ENCODE measurements at regions not wholly inside any gene's neighbourhood (a gene's known extent, or its start where the extent isn't known, plus 50 kb on each side); places are given as distances from the start of the nearest gene placed in this dataset.

DNA sequence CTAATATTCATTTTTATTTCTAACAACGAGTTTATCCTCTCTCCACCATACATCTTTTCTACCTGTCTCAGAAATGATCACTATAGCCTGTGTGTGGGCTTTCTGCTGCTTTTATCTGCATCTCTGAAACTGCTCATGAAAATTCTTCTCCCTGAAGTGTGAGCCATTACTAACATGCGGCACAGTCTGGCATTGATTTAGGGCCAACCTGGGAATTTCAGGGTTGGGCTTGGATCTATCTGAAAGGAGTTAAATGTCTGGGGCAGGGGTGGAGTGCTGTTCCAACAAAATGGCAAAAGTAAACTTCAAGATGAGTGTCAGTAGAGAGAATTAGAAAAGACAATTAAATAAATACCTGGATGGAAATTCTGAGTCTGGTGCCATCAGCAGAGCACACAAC lies 198.2 kb upstream of the OSR1 start:
- no peak overlapping the region for H3K18ac ChIP-seq (ENCODE audit: insufficient read length, low read depth, low read length)
- TF ChIP-seq, protein P1, sequence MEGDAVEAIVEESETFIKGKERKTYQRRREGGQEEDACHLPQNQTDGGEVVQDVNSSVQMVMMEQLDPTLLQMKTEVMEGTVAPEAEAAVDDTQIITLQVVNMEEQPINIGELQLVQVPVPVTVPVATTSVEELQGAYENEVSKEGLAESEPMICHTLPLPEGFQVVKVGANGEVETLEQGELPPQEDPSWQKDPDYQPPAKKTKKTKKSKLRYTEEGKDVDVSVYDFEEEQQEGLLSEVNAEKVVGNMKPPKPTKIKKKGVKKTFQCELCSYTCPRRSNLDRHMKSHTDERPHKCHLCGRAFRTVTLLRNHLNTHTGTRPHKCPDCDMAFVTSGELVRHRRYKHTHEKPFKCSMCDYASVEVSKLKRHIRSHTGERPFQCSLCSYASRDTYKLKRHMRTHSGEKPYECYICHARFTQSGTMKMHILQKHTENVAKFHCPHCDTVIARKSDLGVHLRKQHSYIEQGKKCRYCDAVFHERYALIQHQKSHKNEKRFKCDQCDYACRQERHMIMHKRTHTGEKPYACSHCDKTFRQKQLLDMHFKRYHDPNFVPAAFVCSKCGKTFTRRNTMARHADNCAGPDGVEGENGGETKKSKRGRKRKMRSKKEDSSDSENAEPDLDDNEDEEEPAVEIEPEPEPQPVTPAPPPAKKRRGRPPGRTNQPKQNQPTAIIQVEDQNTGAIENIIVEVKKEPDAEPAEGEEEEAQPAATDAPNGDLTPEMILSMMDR (conservative IDR thresholded peaks at IDR 0.05) = no peak
- no peaks in the 10 kb centered on the region for H3K23me2 ChIP-seq (ENCODE audit: insufficient read length, low read depth, low read length, poor library complexity, severe bottlenecking)

More for the DNA sequence above, 198.2 kb upstream of the OSR1 start:
- Histone ChIP-seq H4K91ac (ENCODE audit: insufficient read length, low read depth, low read length) (no peak overlapping the region), H3K4ac (ENCODE audit: low read depth, low read length) (no peak overlapping the region), H3K14ac (ENCODE audit: insufficient read depth, low read length) (no peak overlapping the region), H4K8ac (replicated peaks; ENCODE audit: insufficient read length, low read depth, low read length) (no peak overlapping the region), H3K56ac (ENCODE audit: insufficient read length, low read depth, low read length) (no peak overlapping the region), H3T11ph (ENCODE audit: low read length) (no peak overlapping the region), H3K9me3 (ENCODE audit: control insufficient read depth, low read depth, low read length) (no peaks in the 10 kb centered on the region), H4K5ac (ENCODE audit: insufficient read length, low read depth, low read length) (no peak overlapping the region), H2BK12ac (ENCODE audit: insufficient read length, low read depth, low read length) (no peak overlapping the region), H2BK15ac (ENCODE audit: low read depth, low read length) (no peak overlapping the region), H3K27me3 (ENCODE audit: insufficient read depth, low read length) (no peaks in the 10 kb centered on the region), H3K23ac (ENCODE audit: insufficient read length, low read depth, low read length) (no peak overlapping the region), H3K9ac (ENCODE audit: extremely low read depth, insufficient read length, low read length) (no peak overlapping the region), H3K79me2 (ENCODE audit: insufficient read depth, low read length) (no peaks in the 10 kb centered on the region), H2AK5ac (ENCODE audit: insufficient read length, low read length) (no peak overlapping the region), H2BK5ac (ENCODE audit: insufficient read length, low read length) (no peak overlapping the region), H3K4me2 (ENCODE audit: insufficient read depth, insufficient read length, low read length) (no peak overlapping the region), H3K27ac (ENCODE audit: insufficient read length, low read depth, low read length) (no peak overlapping the region), H2AFZ (ENCODE audit: low read length) (no peak overlapping the region), H3K4me1 (ENCODE audit: insufficient read depth, low read length) (no peaks in the 10 kb centered on the region), H2BK120ac (ENCODE audit: low read depth, low read length, poor library complexity, severe bottlenecking) (no peak overlapping the region), H4K20me1 (ENCODE audit: control insufficient read depth, insufficient read depth, insufficient read length) (no peaks in the 10 kb centered on the region), H3K79me1 (ENCODE audit: insufficient read depth, low read depth, low read length, poor library complexity, severe bottlenecking) (no peaks in the 10 kb centered on the region), H2BK20ac (ENCODE audit: low read depth, low read length, poor library complexity, severe bottlenecking) (no peak overlapping the region)
- Mint-ChIP-seq H3K27ac (no peak overlapping the region), H3K4me3 (no peak overlapping the region), H3K36me3 (ENCODE audit: insufficient read depth in 1 of 3, low read depth in 3 of 3) (no peaks in the 10 kb centered on the region), H3K9me3 (no peaks in the 10 kb centered on the region), H3K27me3 (ENCODE audit: low read depth) (no peaks in the 10 kb centered on the region; the same call in 1 of the 2 replicates), H3K4me1 (peaks cover 0 to 2% of the 10 kb centered on the region in 2 experiments; a peak in 1 of 4 replicates)
- 100% methylated on average over 1 of the region's 2 CpGs for WGBS (ENCODE audit: extremely low coverage, insufficient read length, low lambda C conversion rate)
- no peak for DNase-seq

Data from H9 (cell line).